HG02870 (cell line): ENCODE measurements at regions not wholly inside any gene's neighbourhood (a gene's known extent, or its start where the extent isn't known, plus 50 kb on each side); places are given as distances from the start of the nearest gene placed in this dataset.
A peak's percentile ranks its signal among the peaks of the same experiment; 100 is the strongest.

Source experiments
- ATAC-seq: cut with Tn5 transposase; IDR thresholded peaks from one replicate; pipeline ENCODE4 v1.9.1; 2021; ENCODE audit warnings: mild to moderate bottlenecking, moderate library complexity; ENCODE audit not compliant: unreplicated experiment

DNA sequence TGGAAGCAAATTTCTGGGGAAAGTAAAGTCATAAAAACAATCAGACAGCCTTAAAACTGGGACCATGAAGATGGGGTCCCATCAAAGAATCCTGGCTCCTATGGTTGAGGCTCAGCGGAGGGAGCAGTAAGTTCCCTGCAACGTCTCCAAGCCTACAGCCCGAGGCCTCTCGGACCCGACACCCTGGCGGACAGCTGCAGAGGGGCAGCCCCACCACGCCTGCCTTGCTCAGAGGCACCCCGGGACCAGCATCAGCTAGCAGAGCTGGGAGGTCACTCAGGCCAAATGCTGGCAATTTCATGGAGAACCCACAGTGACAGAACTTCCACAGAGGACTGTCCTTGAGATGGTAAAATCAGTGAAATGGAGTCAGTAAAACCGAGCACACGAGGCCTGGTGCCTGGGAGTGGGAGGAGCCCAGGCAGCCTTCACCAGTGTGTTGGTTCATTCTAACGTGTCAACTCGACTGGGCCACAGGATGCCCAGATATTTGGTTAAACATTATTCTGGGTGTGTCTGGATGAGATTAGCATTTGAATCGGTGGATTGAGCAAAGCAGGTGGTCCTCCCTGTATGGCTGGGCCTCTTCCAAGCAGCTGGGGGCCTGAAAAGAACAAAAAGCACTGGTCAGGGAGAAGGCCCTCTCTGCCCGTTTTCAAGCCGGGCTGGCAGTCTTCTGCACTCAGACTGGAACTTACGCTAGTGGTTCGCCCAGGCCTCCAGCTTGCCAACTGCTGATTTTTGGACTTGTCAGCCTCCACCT, 96.2 kb upstream of the INSIG1 start:
- ATAC-seq: no peak

DNA sequence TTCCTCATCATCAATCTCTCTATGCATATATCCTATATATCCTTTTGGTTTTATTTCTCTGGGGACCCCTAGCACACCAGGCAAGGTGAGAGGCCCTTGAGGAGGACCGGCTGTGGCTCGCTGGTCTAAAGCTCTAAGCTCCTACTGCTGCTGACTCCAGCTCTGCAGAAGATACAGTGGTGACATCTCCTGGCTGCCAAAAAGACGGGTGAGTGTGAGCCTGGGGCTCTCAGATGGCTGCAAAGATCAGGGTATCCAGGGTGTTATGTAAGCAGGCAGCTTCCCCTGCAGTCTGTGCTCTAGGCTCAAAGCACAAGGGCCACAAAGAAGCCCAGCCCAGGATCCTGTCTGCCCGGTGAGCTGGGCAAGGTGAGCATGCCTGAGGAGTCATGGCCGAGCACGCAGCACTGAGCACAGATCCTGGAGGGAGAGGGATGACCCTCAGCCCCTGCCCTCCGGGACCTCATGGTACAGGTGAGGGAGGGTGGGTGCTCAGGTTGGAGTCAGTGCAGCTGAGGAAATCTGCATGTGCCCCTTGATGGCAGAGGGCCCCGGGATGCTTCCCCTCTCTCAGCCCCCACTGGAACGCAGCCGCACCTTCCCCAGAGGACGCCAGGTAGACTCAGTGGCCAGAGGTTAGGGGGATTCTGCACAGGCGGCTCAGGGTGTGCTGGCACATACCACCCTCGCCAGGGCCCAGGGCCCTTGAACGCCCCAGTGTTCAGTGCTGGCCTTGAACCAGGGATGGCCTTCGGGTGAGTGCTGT, 95.4 kb upstream of the INSIG1 start:
- ATAC-seq: no peak

DNA sequence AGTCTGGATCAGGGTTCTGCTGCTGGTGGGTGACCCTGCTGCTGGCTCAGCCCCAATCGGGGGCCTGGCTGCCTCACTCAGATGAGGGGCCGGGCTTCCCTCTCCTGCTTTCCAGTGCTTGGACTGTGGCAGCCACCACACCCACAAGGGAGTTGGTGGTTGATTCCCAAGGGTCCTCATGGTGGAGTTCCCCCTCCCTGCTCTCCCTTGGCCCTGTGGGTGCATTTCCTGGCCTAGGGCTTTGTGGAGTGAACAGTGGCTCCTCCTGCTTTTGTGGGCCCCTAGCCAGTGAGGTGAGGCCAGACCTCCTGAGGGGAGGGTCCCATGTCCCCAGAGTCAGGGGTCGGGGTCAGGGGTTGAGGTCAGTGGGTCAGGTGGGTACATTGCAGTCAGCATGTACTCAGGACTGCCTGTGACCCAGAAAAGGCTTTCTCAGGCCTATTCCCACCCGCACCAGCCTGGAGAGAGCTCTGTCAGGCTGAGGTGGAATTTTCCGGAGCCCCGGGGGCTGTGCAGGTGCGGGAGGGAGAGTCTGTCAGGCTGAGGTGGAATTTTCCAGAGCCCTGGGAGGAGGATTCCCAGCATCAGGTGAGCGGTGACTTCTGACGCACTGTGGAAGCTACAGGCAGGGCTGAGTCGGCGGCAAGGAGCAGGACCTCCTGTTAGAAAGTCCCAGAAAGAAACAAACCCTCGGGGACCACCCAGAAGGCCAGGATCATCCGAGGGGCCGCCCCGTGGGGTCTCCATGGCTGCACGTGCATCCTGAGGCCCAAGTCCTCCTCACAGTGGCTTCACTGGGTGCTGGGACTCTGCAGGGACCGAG, 94.4 kb upstream of the INSIG1 start:
- no peak for ATAC-seq

DNA sequence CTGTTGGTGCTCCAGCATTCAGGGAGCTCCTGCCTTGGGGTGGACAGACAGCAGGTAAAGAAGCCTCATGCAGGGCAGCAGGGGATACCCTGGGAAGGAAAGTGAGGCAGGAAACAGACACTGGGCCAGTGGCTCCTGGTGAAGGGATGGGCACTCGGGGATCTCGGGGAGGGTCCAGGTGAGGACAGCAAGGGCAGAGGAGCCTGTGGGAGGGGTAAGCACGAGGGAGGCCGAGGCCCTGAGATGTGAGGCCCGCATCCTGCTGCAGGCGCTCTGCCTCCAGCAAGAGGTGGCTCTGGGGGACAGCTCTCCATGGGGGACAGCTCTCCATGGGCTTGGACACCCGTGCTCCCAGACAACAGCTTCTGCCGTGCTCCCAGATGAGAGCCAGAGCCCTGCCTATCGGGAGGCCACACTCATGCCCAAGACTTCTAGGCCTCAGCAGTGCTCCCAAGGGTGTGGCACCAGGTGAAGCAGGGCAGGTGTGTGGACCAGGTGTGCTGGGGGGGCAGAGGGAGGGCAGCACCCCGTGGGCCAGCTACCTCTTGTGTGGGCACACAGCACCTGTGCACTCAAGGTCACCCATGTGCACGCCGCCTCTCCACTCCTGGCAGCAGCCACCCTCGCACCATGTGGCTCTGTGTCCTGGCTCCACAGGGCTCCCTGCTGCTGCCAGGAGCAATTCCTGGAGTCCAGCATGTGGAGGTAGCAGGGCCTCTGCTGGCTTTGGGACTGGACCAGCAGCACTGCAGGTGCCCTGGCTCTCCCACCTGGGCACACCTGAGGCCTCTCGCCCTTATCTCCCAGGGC, 93.6 kb upstream of the INSIG1 start:
- no peak for ATAC-seq

DNA sequence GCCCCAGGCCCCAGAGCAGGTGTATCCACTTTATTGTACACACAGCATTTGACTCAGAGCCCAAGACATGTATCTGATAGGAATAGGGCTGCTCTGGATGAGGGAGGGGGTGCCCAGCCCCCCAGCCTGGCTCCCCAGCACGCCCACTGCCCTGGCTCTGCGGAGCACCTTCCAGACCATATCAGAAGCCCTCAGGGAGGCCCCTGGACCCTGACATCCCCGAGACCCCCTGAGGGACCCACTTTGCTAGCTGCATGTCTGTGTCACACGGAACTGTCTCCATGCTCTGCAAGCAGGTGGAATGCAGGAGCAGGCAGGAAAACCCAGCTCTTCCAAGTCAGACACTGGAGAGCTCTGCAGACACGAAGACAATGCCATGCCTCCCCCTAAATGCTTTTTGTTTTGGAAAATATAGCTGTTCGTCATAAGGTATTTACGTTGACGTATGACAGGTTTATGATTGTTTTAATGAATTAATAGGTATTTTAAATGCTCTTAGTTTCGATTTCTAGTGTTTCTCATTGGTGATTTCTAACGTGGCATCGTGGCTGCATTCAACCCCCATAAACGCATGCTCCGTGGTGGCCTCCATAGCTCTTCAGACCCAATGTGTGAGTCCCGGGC, 92.8 kb upstream of the INSIG1 start:
- ATAC-seq: no peak

DNA sequence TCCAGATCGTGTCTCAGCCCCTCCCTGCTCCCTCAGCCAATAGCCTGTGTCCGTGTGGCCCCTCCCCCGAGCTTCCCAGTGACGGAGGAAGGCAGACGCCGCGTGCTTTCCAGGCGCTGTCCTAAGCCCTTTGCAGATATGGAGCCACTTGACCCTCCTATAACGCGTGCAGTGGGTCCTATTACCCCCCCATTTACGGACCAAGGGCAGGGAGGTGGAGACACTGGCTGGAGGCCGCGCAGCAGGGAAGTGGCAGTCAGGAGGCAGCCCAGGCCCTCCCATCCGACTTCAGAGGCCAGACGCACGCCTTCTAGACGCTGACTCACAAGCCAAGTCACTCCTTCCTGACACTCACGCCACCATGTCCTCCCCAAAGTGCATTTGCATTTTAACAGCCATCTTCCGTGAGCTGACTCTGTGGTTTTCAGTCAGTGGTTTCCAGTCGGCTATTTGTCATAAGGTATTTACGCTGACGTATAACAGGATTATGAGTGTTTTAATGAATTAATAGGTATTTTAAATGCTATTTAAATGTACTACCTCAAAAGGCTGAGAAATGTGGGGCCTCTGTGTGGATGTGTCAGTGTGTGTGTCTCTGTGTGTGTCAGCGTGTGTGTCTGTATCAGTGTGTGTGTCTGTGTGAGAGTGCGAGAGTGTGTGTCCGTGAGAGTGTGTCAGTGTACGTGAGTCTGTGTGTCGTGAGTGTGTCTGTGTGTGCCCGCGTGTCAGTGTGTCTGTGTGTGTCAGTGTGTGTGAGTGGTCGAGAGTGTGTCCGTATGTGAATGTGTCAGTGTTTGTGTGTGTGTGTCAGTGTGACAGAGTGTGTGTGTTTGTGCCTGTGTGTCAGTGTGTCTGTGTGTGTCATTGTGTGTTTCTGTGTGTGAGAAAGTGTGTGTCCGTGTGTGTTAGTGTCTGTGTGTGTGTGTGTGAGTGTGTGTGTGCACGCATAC, 92.0 kb upstream of the INSIG1 start:
- ATAC-seq: peak; percentile 90

DNA sequence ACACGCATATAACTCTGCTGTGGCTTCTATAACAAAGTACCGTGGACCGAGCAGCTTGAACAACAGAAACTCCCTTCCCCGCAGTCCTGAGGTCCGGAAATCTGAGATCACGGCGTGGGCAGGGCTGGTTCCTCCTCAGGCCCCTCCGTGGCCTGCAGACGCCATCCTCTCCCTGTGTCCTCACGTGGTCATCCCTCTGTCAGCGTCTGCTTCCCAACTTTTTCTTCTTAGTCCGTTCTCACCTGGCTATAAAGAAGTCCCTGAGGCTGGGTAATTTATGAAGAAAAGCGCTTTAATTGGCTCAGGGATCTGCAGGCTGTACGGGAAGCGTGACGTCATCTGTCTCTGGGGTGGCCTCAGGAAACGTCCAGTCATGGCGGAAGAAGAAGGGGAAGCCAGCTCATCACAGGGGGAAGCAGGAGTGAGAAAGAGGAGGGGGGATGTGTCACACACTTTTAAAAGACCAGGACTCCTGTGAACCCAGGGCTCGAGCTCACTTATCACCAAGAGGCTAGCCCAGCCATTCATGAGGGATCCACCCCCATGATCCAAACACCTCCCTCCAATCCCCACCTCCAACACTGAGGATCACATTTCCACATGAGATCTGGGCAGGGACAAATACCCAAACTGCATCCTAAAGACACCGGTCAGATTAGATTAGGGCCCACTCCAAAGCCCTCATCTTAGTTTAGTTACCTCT, 91.2 kb upstream of the INSIG1 start:
- ATAC-seq: peak; percentile 40

DNA sequence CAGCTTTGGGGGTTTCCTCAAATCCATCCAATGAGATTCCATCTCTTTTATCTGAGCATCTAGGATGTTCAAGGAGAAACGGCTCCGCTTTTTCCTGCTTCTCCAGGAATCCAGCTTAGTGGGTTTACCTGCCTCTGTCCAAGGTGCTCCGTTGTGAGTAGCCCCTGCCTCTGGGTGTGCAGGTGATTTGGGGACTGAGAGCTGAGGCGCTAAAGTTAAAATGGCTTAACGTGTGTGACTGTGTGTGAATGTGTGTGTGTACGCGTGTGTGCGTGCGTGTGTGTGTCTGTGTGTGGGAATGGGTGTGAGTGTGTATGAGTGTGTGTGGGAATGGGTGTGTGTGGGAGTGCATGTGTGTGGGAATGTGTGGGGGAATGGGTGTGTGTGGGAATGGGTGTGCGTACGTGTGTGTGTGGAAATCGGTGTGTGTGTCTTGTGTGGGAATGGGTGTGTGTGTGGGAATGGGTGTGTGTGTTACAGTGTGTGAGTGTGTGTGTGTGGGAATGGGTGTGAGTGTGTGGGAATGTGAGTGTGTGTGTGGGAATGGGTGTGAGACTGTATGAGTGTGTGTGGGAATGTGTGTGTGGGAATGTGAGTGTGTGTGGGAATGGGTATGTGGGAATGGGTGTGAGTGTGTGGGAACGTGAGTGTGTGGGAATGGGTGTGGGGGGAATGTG, 90.2 kb upstream of the INSIG1 start:
- ATAC-seq: no peak

DNA sequence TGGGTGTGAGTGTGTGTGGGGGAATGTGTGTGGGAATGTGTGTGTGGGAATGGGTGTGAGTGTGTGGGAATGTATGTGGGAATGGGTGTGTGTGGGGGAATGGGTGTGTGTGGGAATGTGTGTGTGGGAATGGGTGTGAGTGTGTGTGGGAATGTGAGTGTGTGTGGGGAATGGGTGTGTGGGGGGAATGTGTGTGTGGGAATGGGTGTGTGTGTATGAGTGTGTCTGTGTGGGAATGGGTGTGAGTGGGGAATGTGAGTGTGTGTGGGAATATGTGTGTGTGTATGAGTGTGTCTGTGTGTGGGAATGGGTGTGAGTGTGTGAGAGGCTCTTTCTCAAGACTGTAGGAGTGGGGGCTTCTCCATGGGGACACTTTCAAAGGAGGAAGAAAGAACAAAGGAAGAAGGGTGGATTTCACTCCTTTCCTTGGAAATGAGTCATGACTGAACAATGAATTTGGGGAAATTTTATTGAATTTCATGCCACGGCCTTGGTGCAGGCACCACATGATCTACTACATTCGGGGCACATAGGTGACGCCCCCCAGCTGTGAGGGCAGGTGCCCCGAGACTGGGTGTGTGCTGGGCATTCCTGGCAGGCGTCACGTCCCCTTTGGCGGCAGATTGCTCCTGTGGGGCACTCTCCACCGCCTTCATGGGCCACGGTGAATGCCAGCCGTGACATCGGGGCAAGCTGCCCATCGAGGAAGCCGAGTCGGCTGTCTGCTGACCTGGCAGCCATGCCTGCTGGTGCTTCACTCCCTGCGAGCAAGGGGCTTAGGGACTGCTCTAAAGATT, 88.8 kb upstream of the INSIG1 start:
- ATAC-seq: no peak

DNA sequence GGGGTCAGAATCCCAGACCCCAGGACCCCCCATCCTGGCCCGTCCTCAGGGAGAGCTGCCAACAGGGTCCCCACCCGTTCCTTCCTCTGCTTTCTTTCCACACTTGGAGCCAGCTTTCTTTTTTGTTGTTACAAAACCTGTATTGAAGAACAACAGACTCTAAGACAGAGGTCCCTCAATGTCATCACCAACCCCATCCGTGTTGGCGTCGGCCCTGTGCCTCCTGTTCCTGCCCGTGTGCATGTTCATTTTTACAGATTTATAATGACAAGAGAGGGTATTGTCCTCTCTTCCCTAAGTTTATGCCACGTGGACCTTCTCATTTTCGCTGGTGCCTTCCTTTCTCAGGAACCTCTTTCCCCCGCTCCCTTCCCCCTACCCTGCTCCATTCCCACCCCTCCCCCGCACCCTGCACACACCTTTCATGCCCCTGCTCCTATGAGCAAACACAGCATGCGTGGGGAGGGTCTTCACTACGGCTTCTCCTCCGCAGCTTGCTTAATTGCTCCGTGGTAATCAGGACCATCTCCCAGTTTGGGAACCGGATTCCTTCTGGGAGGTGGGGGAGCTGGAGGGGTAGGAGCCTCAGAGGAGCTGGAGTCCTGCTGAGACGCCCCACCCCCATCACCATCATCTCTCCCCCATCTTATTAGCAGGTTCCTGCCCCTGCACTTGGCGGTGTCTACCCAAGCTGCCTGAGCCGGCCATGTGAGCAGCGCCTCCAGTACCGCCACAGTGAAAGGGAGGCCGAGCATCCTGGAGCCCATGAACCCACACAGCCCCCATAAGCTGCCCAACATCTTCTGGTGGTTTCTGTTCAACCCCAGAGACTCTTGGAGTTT, 88.0 kb upstream of the INSIG1 start:
- no peak for ATAC-seq

DNA sequence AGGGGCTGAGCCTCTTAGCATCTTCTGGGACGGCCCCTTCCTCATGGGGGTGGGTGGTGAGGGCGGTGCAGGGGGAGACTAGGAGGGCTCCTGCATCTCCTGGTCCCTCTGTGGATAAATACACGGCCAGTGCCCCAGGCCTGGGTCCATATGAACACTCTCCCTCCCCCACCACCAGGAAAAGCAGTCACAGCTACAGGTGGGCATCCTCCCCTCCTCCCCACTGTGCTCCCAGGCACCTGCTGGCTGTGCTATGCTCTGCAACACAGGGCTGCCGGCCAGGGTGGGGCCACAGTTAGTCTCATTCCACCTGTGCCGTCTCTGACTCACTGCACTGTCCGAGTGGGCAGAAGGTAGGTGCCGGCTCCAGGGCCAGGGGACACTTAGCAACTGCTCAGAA, 87.3 kb upstream of the INSIG1 start:
- no peak for ATAC-seq

DNA sequence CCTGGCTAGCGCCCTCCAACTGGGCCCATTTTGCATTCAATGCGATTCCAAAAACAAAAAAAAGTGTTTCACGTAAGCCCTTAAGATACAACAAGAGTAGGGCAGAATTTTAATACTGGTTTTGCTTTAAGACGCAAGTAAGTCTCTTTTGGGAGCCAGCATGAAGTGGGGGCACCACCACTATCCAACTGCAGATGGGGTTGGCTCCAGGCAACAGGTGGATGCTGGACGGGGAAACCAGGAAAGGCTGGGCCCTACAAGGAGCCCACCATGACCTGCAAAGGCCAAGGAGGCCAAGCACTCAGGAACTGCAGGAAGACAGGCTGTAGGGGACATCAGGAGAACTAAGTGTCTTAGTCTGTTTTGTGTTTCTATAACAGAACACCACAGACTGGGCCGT, 86.5 kb upstream of the INSIG1 start:
- no peak for ATAC-seq

DNA sequence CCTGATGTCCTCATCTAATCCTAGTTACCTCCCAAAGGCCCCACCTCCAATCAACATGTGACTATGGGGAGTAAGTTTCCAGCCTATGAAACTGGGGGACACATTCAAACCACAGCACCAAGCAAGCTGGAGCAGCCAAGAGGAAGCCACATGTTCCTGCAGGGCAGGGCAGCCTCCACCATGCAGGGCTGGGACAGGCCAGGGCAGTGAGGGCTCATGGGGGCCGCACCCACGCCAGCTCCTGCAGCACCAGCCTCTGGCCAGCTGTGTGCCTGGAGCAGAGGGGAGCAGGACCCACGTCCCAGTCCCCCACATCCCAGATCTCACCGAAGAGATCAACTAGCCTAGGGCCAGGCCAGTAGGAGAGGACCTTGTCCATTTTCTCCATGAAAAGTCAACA, 85.9 kb upstream of the INSIG1 start:
- ATAC-seq: no peak

DNA sequence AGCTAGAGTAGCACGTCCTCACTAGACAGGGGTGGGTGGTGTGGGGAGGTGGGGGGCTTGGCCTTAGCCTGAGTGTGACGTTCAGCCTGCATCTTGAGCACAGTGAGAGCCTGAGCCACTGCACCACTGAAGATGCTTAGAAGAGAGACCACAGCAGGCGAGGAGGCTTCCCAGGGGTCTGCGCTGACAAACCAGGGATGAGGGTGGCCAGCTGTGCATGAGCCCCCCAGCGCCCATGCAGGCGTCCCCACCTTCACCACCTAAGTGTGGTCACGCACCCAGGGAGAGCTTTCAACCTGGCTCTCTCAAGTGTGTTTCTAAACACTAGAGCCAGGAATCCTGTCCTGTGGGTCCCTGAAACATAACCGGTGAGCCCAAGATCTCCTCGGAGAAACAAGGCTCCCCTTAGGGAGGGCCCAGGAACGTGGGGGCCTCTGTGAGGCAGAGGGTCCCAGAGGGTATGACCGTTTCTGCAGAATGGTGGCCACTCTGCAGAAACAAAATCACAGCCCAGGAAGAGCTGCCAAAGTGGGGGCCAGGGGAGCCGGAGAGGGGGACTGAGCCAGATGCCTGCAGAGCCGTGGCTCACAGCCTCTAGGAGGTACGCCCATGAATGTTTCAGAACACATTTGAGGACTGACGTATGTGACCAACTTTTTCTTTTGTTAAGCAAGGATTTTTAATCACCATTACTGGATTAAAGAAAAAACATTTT, 85.2 kb upstream of the INSIG1 start:
- ATAC-seq: no peak

DNA sequence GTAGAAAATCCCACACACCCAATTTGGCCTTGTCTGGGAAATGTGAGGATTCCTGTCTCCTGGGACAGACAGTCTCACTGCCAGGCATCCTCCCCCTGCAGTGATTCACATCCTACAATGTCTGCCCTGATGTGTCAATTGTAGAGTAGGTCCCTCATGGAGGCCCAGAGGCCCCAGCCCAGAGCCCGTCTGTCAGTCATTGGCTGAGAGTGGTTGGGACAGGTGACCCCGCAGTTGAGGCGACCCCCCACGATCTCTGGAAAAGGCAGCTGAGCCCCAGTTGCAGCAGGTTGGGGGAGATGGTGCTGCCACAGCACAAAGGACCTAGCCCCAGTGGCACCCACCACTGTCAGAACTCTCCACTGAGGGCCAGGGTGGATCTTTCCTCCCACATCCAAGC, 84.3 kb upstream of the INSIG1 start:
- ATAC-seq: no peak
